Fibroblast of the conjunctiva (primary cell): ENCODE measurements at regions not wholly inside any gene's neighbourhood (a gene's known extent, or its start where the extent isn't known, plus 50 kb on each side); places are given as distances from the start of the nearest gene placed in this dataset.

Source experiments
- DNase-seq: peaks from one replicate; pipeline ENCODE4 v3.0.0-alpha.2; 2010; ENCODE audit warnings: low read depth

DNA sequence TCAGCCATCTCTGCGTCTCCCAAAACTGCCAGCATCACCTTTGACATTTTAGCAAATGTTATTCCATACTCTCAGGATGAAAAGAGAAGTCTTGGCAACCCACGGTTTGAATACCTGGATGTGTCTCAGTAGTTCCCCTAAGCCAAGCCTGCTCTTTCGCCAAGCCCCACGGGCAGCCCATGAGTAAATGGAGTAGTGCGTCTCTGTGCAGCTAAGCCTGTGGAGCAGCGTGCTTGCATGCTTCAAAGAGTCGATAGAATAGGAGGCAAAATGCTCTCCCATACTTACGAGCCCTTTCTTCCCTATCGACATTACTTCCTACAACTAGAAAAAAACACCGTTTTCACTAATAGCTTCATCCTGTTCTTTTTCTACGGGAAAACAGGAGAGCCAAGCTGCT is 634.5 kb upstream of the TMEM132C start:
- no peak for DNase-seq

DNA sequence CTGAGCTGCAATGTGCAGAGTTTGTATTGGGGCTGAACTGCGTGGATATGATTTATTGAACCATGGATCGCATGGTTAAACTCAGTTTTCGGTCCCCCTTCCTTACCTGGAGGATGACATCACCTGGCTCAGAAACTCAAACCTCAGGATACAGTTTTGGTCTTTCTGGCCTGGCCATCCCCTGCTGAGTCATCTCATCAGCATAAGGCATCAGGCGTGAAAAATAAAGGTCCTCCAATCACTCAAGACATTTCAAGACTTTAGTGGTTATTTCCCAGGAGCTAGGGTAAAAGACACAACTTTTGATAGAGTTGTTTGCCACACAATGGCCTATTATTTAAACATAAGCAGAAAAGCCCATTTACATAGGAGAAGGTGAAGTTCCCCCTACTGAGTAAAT is 631.1 kb upstream of the TMEM132C start:
- no peak for DNase-seq

DNA sequence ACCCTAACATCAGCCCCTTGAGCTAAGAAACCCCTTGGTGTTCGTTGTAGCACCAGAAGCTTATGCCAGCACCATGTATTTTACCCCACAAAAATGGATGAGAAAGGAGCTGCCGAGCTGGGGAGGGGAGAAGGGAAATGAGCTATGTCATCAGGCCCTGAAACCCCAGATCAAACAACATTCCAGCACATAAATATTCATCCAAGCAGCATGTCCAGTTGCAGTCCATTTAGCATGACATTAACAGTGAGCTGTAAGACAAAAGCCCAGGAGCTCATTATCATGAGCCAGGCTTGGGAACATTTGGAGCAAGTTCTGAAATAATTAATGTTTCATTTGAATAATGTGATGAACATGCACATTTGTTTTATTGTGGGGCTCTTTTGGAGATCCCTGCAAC is 630.1 kb upstream of the TMEM132C start:
- no peak for DNase-seq

DNA sequence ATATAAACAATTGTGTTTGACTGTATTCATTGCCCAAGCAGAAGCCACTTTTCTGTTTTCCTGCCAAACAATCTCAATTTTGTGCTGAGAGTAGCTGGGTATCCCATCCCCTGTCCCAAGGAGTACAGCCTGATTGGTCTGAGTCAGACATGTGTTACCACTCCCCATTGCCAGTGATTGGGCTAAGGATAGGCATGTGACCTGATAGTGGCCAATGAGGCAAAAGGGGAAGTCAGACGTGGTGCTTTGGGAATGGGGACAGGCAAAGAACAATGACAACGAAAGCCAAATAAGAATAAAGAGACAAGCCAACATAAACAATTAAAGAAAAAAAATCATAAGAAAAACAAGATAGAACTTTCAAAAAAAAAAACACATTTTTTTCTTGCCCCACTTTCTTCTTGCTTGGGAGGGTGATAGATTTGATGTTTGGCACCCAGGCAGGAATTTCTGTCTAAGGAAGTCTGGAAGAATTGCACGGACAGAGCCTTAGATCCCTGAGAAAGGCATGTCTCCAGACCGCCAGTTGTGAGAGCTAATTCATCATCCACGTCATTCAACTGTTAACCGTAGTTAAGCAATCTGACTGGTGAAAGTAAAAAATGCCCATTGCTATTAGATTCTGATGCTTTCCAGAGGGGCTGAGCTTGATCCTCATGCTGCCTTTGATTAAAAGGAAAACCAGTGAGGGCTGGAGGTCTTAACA is 626.6 kb upstream of the TMEM132C start:
- DNase-seq = no peak

DNA sequence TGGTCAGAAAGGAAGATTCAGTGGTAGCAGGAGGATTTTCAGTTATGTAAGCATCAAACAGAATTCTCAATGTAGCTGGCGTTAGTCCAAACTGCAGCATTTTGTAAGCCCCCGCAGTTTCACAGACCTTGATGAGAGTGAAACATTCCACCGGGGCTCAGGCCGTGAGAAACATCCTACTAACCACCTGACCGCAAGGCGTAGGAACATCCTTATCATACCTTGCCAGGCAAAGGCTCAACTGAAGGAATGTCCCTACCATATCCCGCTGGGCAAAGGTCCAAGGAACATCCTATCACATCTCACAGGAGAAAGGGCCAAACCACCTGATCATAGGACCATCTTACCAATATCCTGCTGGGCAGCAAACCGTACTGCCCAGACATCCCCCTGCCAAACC is 624.8 kb upstream of the TMEM132C start:
- DNase-seq = no peak

DNA sequence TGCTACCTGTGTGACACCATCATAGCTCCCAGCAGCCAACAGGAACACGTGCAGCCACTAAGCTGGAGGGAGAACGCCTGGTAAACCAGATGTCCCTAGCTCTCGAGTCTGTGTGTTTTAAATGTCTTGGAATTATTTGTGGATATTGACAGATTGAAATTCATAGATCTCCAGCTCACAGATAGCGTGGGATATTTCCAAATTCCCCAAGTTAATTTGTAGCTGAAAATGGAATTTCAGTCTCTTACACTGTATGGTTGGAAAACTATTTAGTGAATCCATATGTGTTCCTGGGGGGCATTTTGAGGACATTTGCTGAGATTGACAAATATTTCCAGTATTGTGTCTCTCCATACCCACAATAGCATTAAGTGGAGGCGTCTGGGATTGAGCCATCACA is 618.6 kb upstream of the TMEM132C start:
- DNase-seq = no peak

DNA sequence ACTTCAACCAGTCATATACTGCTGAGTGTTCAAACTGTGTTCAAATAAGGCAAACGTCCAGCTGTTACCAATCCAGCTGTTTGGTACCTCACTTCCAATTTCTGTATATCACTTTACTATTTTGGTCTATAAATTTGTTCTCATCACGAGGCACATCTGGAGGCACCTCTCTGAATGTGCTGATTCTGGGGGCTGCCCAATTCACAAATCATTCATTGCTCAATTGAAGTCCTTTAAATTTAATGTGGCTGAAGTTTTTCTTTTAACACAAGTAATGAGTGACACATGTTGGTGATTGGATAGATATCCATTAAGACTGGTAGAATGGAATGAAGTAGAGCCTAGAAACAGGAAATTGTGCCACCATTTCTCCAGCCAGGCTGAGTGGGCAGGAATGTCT is 617.0 kb upstream of the TMEM132C start:
- no peak for DNase-seq

DNA sequence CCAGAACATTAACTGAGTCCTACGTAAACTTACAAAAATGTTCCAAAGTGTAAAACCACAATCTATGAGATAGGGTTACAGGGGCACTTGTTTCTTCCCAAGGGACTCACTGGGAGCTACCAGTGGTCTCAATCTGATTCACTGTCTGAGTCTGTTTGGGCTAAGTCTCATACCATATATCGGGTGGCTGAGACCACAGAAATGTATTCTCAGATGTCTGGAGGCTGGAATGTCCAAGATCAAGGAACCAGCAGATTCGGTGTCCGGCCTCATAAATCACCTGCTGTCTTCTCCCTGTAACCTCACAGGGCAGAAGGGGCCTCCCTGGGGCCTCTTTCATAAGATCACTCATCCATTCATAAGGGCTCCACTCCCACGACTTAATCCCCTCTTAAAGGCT is 616.3 kb upstream of the TMEM132C start:
- no peak for DNase-seq

DNA sequence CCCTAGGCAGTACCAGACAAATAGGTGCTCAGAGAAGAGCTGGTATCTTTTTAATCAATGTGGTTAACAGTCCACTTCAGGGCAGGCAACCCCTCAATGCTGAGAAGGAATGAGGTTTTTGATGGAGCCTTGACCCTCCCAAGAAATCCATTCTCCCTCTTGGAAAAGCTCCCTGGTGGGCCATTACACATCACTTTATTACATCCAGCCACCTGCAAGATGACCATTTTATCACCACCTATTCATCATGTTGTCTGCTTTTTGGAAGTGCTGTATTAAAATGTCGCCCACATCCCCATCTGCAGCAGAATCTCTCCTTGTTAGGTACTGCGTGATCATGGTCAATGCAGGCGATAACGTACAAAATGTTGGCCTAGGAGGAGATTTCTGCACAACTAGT is 614.7 kb upstream of the TMEM132C start:
- no peak for DNase-seq

DNA sequence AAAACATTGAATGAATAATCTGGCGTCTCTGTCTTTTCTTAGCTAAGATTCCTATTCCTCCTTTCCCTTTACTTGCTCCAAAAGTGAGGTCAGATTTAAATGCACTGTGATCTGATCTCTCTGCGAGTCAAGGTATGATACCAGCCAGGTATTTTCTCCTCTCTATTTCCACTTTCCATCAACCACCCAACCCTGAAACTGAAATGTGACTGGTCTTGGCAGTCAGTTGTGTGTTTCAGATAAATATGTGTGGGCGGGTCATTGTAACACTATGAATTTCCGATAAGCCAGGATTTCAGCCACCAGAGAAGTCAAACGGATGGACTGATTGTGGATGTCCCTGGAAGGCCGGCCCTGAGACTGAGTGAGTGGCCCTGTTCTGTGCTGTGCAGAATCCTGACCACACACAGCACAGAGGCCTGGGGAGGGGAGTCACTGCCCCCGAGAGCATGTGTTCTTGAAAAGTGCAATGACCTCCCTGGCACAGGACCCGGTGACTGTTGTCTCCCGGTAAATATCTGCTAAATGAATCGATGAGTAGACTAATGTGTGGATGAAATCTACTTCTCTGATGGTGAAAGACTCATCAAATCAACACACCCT is 612.5 kb upstream of the TMEM132C start:
- no peak for DNase-seq

DNA sequence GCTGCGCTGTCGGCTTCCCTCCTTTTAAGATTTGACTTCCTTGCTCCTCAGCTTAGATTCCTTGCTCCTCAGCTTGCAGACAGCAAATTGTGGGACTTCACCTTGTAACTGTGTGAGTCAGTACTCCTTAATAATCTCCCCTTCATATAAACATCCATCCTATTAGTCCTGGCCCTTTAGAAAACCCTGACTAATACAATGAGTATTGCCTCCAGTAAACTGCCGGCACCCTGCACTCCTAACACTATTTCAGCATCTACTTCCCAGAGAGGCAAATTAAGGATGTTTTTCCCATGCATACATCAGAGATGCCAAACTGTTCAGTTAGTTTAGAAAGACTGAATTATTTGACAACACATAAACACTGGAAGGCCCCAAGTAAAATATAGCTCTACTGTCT is 611.3 kb upstream of the TMEM132C start:
- no peak for DNase-seq

DNA sequence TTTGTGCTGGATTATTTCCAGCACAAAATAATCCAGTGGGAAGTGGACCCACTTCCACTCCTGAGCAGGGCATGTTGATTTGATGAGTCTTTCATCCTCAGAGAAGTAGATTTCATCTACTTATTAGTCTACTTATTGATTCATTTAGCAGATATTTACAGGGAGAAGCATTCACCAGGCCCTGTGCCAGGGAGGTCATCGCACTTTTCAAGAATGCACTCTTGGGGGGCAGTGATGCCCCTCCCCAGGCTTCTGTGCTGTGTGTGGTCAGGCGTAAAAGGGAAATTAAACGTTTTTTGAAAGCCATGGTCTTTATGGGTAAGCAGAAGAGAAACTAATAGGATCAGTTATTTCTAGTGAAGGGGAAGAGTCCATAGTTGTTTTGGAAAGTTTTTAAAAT is 610.7 kb upstream of the TMEM132C start:
- DNase-seq = no peak

DNA sequence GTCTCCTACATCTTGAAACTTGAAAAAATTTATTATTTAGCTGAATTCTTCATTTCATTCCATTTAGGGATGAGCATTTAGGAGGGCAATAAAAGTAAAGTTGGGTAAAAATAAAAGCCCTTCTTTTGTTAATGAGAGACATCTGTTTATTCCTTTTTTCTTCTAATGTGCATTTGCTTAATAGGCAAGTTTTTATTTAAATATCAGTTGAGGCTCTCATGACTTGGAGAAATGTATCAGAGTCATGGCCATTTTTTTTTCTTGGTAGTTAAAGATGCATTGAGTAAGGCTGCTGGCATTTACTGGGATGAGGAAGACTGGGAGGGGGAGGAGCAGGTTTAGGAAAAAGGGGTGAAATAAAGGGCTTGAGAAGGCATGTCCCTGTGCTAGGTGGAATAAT is 609.9 kb upstream of the TMEM132C start:
- no peak for DNase-seq

DNA sequence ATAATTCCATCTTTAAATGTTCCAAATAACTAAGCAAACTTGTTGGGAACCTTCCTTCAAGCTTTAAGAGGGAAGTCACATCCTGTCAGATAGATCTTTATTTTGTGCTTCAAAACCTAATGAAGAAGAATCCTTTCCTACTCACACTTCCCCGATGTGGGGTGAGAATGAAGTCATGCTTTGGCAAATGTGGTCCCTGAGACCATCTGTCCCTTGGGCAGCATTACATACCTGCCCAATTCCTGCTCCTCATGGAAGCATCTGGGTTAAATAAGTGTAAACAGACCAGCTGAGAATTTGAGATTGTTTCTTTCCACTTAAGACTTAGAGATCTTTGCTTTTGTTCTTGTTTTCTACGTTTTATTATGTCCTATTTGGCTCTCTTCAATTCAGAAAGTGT is 606.0 kb upstream of the TMEM132C start:
- no peak for DNase-seq

DNA sequence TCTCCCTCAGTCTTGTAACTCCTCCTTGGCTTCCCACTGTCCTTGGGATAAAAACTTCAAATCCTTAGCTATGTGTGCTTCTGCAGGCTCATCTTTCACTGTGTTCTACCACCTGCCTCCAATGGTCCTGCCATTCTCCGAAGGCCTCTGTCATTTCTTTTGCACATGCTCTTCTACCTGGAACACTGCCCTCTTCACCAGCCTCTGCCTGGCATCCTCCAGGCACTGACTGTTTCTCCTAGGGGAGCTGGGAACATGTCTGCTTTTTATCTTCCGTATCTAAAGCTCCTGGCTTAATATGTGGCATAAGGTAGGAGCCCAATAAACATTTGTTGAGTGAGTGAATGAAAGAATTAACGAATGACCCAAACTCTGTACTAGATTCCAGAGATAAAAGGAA is 603.3 kb upstream of the TMEM132C start:
- DNase-seq = no peak

DNA sequence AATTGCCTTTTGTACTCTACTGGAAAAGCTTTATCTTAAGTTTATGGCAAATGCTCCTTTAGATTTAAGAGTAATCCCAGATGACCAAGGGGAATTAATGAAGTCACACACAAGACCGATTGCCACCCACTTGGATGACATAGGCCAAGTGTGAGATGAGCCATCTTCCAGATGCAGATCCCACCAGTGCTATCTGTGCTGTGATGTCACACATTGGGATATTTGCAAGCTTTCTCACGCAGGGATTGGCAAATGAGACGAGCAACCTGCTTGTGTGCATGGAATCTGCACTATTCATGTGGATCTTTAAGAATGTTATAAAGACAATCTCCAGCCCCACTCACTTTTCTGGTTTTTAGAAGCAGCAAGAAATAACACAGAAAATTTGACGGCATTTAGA is 602.1 kb upstream of the TMEM132C start:
- no peak for DNase-seq

DNA sequence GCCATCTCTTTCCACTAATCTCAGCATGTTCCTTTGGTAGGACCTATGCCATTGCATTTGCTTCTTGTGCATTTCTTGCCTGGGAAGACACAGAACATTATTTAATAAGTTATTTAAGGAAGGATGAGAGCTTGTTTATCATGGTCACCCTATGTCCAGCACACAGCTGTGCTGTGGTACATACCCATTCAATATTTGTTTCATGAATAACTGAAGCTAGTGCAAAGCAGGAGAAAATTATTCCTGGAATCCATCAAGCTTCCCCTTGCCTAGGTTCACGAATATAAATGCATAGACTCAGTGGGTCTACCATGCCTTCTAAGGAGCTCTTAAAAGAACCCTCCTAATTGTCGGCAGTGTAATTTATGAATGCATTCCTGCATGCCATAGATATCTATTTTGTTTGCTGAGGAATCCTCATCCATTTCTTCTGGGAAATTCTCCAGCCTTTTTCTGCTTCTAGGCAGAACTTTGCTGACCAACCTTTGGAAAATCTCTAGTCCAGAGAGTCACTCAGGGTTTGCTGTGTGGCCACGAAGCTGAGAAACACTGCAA is 599.8 kb upstream of the TMEM132C start:
- no peak for DNase-seq

DNA sequence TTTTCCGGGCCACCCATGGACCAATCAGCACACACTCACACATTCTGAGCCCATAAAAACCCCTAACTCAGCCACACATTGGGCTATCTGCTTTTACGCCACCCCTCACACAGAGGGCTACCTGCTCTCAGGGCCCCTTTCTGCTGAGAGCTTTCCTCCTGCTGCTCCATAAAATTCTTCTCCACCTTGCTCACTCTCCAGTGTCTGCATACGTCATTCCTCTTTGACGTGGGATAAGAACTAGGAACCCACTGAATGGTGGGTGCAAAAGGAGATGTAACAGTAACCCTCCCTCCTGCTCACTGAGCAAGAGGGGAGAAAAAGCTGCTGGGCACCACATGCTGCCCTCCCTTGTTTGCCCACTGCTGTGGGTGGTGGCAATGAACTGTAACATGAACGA is 596.7 kb upstream of the TMEM132C start:
- DNase-seq = no peak

DNA sequence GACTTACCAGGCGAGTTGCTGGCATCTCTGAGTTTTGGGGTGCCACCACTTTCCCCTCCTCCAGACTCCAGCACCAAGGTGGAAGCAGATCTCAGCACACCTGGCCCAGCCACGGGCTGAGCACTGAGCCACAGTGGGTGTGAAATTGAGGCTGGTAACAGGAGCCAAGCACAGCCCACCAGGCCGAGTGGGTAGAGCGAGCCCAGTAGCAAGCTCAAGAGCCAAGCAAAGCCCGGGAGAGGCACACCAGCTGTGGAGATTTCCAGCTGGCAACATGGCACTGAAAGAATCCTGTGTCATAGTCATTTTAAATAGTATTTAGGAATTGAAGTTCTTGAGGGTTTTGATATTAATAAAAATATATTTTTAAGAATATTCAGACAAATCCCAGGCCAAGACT is 596.2 kb upstream of the TMEM132C start:
- no peak for DNase-seq

DNA sequence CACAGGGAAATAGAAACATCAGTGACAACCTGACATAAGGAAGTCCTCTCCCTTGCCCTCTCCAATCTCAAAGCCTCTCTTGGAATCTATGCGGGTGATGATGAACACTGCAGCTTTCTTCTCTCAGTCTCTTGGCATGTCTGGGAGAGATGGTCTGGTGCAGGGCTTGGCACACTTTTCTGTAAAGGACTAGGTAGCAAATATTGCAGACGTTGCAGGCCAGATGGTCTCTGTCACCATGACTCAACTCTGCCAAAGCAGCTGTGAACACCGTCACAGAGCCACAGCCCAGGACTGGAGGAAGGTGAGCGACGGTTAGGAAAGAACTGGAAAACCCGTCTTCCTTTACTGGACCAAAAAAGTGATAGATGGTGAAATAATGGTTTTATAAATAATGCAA is 591.0 kb upstream of the TMEM132C start:
- no peak for DNase-seq

DNA sequence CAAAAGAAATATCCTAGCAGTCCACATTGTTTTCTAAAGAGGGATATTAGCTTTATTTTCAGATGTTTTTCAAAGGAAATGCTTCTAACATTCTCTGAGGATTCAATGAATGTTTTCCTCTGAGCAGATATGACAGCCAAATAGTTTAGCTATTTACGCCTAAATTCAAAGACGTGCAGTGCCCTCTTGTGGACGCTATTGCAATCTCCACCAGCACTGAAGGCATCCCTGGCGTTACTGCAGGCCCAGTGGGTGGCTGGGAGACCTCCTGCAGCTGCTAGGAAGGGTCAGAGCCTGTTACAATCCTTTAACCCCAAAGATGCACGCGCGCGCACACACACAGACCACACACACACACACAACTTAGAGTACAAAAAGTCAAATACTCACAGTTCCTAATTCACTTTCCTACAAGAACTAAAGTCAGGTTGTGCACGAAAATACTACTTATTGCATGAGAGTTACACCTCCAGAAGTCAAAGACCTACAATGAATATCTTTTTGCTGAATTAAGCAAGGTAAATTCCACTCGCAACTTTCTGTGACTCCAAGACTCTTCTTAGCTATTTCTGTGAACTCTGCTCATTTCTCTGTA is 589.3 kb upstream of the TMEM132C start:
- peak; percentile 60 for DNase-seq

DNA sequence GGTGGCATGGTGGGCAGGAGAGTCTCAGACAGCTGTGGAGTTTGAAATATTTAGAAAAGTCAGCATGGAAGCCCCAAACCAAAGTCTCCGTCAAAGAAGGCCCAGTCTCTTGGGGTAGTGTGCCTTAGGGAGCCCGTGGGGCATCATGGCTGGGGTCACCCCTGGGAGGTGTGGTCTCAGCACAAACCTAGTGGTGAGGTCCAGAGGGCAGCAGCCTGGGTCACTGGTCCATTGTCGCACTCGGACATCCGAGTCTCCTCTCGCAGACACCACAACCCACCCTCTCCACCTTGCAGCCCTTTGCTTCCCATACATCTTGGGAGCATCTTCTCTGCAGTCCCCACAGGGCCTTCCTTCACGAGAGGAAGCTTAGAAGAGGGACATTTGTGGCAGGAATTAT is 588.0 kb upstream of the TMEM132C start:
- no peak for DNase-seq

DNA sequence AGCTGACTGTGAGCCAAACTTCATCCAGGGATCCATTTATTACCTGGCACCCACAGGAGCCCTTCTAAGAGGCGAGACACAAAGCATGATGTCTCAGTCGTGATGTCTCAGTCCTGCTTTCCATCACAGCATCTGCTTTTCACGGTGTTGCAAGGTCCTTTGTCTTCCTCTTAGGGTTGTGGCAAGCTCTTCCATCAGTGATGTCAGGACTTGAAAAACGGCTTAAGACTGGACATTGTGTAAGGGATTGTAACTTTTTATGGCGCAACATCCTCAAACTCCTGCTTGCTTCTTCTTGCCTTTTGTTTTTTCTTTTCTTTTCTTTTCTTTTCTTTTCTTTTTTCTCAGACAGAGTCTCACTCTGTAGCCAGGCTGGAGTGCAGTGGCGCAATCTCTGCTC is 586.5 kb upstream of the TMEM132C start:
- no peak for DNase-seq
